HepG2 (cell line): ENCODE measurements at regions not wholly inside any gene's neighbourhood (a gene's known extent, or its start where the extent isn't known, plus 50 kb on each side); places are given as distances from the start of the nearest gene placed in this dataset.

Experiments used
- ATAC-seq: fragments of 200-7000 bp; cut with Tn5 transposase; 3 replicates; pipeline ENCODE4 v1.9.1; 2020; ENCODE audit warnings: mild to moderate bottlenecking, moderate library complexity
- BruUV-seq: library from RNA; stranded (reverse); fragments of 400-500 nt; replicated peaks from 2 replicates; lab custom pipeline; 2021; lab: Mats Ljungman, UMichigan
- CTCF ChIA-PET: fragments of 300-600 bp; formaldehyde crosslinking; extraction: SDS; loops from one replicate; lab custom pipeline; 2021; ENCODE audit warnings: low total read pairs, inconsistent platforms, low intra/inter-chr PET ratio; lab: Yijun Ruan, JAX
- POLR2A ChIA-PET: fragments of 350-600 bp; sonication (Branson Sonifier 250); formaldehyde crosslinking; loops from one replicate; lab custom pipeline; 2020; ENCODE audit warnings: antibody characterized with exemption, inconsistent platforms; lab: Yijun Ruan, JAX
- DNase-seq: peaks from one replicate; pipeline ENCODE4 v3.0.0-alpha.2; 2015; ENCODE audit warnings: low spot score
- FAIRE-seq: peaks from 3 replicates; lab custom pipeline; 2011; peaks lifted over from hg19 to GRCh38; lab: Jason Lieb, UNC
- H2AFZ ChIP-seq: one replicate; pipeline ENCODE4 v1.6.1; 2011; ENCODE audit warnings: low read length, inconsistent platforms
- H3K27ac ChIP-seq: fragments of 300-600 bp; 3 replicates; pipeline ENCODE4 v1.8.0; 2011; ENCODE audit warnings: mixed run types, mild to moderate bottlenecking, mixed read lengths, low read length, inconsistent platforms; ENCODE audit not compliant: insufficient read depth; ENCODE audit errors: extremely low read length
- H3K27me3 ChIP-seq, 2 experiments: fragments of 200-600 bp in 1 of 2; 2 replicates in 1 of 2; 3 replicates in 1 of 2; pipeline versions ENCODE4 v1.6.0 to v1.8.0; 2011; ENCODE audit warnings: low read length in 2 of 2, mild to moderate bottlenecking in 2 of 2, moderate library complexity in 2 of 2, inconsistent platforms in 1 of 2; ENCODE audit not compliant: insufficient read depth in 2 of 2, control insufficient read depth in 1 of 2
- H3K36me3 ChIP-seq, 2 experiments: fragments of 200-600 bp in 1 of 2; replicated peaks in 1 of 2; 2 replicates in 1 of 2; 3 replicates in 1 of 2; pipeline versions ENCODE4 v1.5.1 to v1.8.0; 2011; ENCODE audit warnings: low read length in 2 of 2, inconsistent platforms in 1 of 2; ENCODE audit not compliant: insufficient read depth in 2 of 2, control insufficient read depth in 1 of 2
- H3K4me1 ChIP-seq: 2 replicates; pipeline ENCODE4 v1.5.1; 2012; ENCODE audit warnings: low read length, inconsistent platforms; ENCODE audit not compliant: insufficient read depth
- H3K4me2 ChIP-seq: 2 replicates; pipeline ENCODE4 v1.6.0; 2011; ENCODE audit warnings: low read depth, low read length, inconsistent platforms
- H3K4me3 ChIP-seq, 3 experiments: fragments of 200-600 bp in 1 of 3; sonication (generic), shearing (Covaris generic) in 1 of 3; replicated peaks in 1 of 3; 2 replicates each; pipeline ENCODE4 v1.5.1; 2011 to 2016; ENCODE audit warnings: low read length in 3 of 3, inconsistent platforms in 2 of 3, low read depth in 2 of 3, mild to moderate bottlenecking in 2 of 3, control low read depth in 1 of 3, mixed read lengths in 1 of 3; ENCODE audit not compliant: insufficient read depth in 1 of 3
- H3K79me2 ChIP-seq: one replicate; pipeline ENCODE4 v1.6.1; 2011; ENCODE audit warnings: low read length, inconsistent platforms; ENCODE audit not compliant: insufficient read depth
- H3K9ac ChIP-seq: 2 replicates; pipeline ENCODE4 v1.6.0; 2011; ENCODE audit warnings: mild to moderate bottlenecking, low read depth, low read length, inconsistent platforms; ENCODE audit not compliant: insufficient read depth
- H3K9me3 ChIP-seq: 2 replicates; pipeline ENCODE4 v1.5.1; 2012; ENCODE audit warnings: mild to moderate bottlenecking, low read length
- H4K20me1 ChIP-seq: 2 replicates; pipeline ENCODE4 v1.6.0; 2011; ENCODE audit warnings: inconsistent platforms, mild to moderate bottlenecking, low read length, moderate library complexity; ENCODE audit not compliant: insufficient read depth
- BRF2 ChIP-seq: sonication (generic); formaldehyde crosslinking; IDR thresholded peaks from 2 replicates; pipeline ENCODE4 v1.8.1; 2022; ENCODE audit warnings: mild to moderate bottlenecking, missing genetic modification reagents
- CENPX ChIP-seq: sonication (generic); formaldehyde crosslinking; IDR thresholded peaks from 2 replicates; pipeline ENCODE4 v1.9.0; 2021; ENCODE audit warnings: mild to moderate bottlenecking, missing genetic modification reagents, moderate library complexity
- CREB1 ChIP-seq, 2 experiments: fragments of 450-650 bp in 1 of 2; IDR thresholded peaks; 2 replicates each; pipeline ENCODE4 v1.6.1; 2016 to 2017; ENCODE audit warnings: control low read depth in 1 of 2, mild to moderate bottlenecking in 1 of 2, missing compliant biosample characterization in 1 of 2, missing genetic modification characterization in 1 of 2
- GABPA ChIP-seq, 2 experiments: IDR thresholded peaks; 2 replicates each; pipeline ENCODE4 v1.6.1; 2011 to 2016; ENCODE audit warnings: low read depth in 2 of 2, low read length in 1 of 2, missing biosample characterization in 1 of 2, missing genetic modification characterization in 1 of 2
- HHEX ChIP-seq: IDR thresholded peaks from 2 replicates; pipeline ENCODE4 v1.6.1; 2016; ENCODE audit warnings: control low read depth
- JDP2 ChIP-seq: sonication (generic); formaldehyde crosslinking; IDR thresholded peaks from 2 replicates; pipeline ENCODE4 v1.8.1; 2022; ENCODE audit warnings: missing genetic modification reagents, borderline replicate concordance
- NCOA1 ChIP-seq: sonication (generic); formaldehyde crosslinking; IDR thresholded peaks from 2 replicates; pipeline ENCODE4 v1.9.0; 2021; ENCODE audit warnings: missing genetic modification reagents
- NFIB ChIP-seq: sonication (generic); formaldehyde crosslinking; IDR thresholded peaks from 2 replicates; pipeline ENCODE4 v1.9.0; 2021; ENCODE audit warnings: missing genetic modification reagents, mild to moderate bottlenecking, borderline replicate concordance
- PITX1 ChIP-seq: sonication (generic); formaldehyde crosslinking; IDR thresholded peaks from 2 replicates; pipeline ENCODE4 v1.5.1; 2020; ENCODE audit warnings: mild to moderate bottlenecking, missing genetic modification reagents
- RELA ChIP-seq: sonication (generic); formaldehyde crosslinking; IDR thresholded peaks from 2 replicates; pipeline ENCODE4 v1.4.0; 2020; ENCODE audit warnings: missing genetic modification reagents
- TERF1 ChIP-seq: sonication (generic); formaldehyde crosslinking; IDR thresholded peaks from 2 replicates; pipeline ENCODE4 v1.8.0; 2022; ENCODE audit warnings: mild to moderate bottlenecking, missing genetic modification reagents, moderate library complexity
- THAP11 ChIP-seq: IDR thresholded peaks from 2 replicates; pipeline ENCODE4 v1.6.1; 2016; ENCODE audit warnings: missing biosample characterization, missing genetic modification reagents
- ZNF570 ChIP-seq: sonication (generic); formaldehyde crosslinking; IDR thresholded peaks from 2 replicates; pipeline ENCODE4 v1.4.0; 2020; ENCODE audit warnings: mild to moderate bottlenecking, missing genetic modification reagents, borderline replicate concordance
- ZNF740 ChIP-seq: sonication (generic); formaldehyde crosslinking; IDR thresholded peaks from 2 replicates; pipeline ENCODE4 v1.4.0; 2020; ENCODE audit warnings: missing genetic modification reagents
- ZSCAN20 ChIP-seq: sonication (generic); formaldehyde crosslinking; IDR thresholded peaks from 2 replicates; pipeline ENCODE4 v1.4.0; 2020; ENCODE audit warnings: missing genetic modification reagents, mild to moderate bottlenecking, borderline replicate concordance
- WGBS: methylation state at CpG from one replicate; pipeline ENCODE4 v1.1.6; 2017; ENCODE audit warnings: low lambda C conversion rate; 5-methylcytosine and 5-hydroxymethylcytosine counted together
- in situ Hi-C: cut with HindIII; loops from 2 replicates; pipeline ENCODE4 v1.10.0; 2017; ENCODE audit warnings: low pct_unique_long_range_greater_than_20kb; ENCODE audit not compliant: extremely low pct_ligation_motif_present
- intact Hi-C: fragments of 100-400 bp; cut with micrococcal nuclease; formaldehyde crosslinking; loops from one replicate; pipeline ENCODE4 v1.10.0; 2022; ENCODE audit not compliant: unreplicated experiment

GRCh38 chrX:124274438-124275181 is 57.9 kb upstream of the TEX13D start:
- Histone ChIP-seq H3K9me3 (no peaks in the 10 kb centered on the region), H3K9ac (no peak overlapping the region), H3K4me2 (no peak overlapping the region), H3K4me3 (no peak overlapping the region), H3K79me2 (no peaks in the 10 kb centered on the region), H4K20me1 (no peaks in the 10 kb centered on the region), H3K27ac (no peak overlapping the region), H3K27me3 (no peaks in the 10 kb centered on the region), H3K36me3 (no peaks in the 10 kb centered on the region), H2AFZ (no peak overlapping the region), H3K4me1 (no peaks in the 10 kb centered on the region)
- no peak for TF ChIP-seq PITX1
- TF ChIP-seq ZSCAN20 (CRISPR knock-in tag) = no peak
- ChIA-PET POLR2A (no interaction called here), CTCF (no interaction called here)
- in situ Hi-C loops = no loop called here
- FAIRE-seq (no peak), DNase-seq (no peak), ATAC-seq (no peak)
- 12% methylated on average over 9 of the region's 10 CpGs for WGBS
- no TSS peak for BruUV-seq
- intact Hi-C loops = no loop called here

- Histone ChIP-seq H3K4me2 (no peak overlapping the region), H3K36me3 (no peaks in the 10 kb centered on the region), H2AFZ (no peak overlapping the region), H3K27ac (no peak overlapping the region), H3K4me1 (no peaks in the 10 kb centered on the region), H3K4me3 (no peak overlapping the region)
- in situ Hi-C loops (no loop called here), intact Hi-C loops (no loop called here)
- BruUV-seq = no TSS peak
- no peak for DNase-seq
- 3% methylated on average over 2 of the region's 2 CpGs for WGBS
- TF ChIP-seq CREB1 (IDR thresholded peaks at IDR 0.05) (no peak), CREB1 (CRISPR knock-in tag; IDR thresholded peaks at IDR 0.05) (no peak), NFIB (CRISPR knock-in tag) (no peak), TERF1 (CRISPR knock-in tag) (no peak), ZNF570 (CRISPR knock-in tag) (no peak), HHEX (no peak), JDP2 (CRISPR knock-in tag) (no peak), THAP11 (no peak), GABPA (IDR thresholded peaks at IDR 0.05; ENCODE audit: low read depth, low read length) (no peak), GABPA (CRISPR knock-in tag; IDR thresholded peaks at IDR 0.05; ENCODE audit: low read depth) (no peak), BRF2 (CRISPR knock-in tag) (no peak), NCOA1 (CRISPR knock-in tag) (no peak), ZNF740 (no peak), CENPX (no peak), RELA (no peak)
- TF ChIP-seq, all 625 proteins: peak for 0
- no peaks in the 10 kb centered on the region for H3K9me3 ChIP-seq
- no peak for FAIRE-seq
- ChIA-PET POLR2A (no interaction called here), CTCF (no interaction called here)
- no peaks in the 10 kb centered on the region for H4K20me1 ChIP-seq
- ATAC-seq = no peak
- no peak overlapping the region for H3K9ac ChIP-seq
- no peaks in the 10 kb centered on the region for H3K27me3 ChIP-seq
- H3K79me2 ChIP-seq = no peaks in the 10 kb centered on the region
These were observed 57.1 kb upstream of the TEX13D start for GRCh38 chrX:124275182-124275894.
